Testis (tissue), 2 donors: ENCODE measurements at regions not wholly inside any gene's neighbourhood (a gene's known extent, or its start where the extent isn't known, plus 50 kb on each side); places are given as distances from the start of the nearest gene placed in this dataset.

Experiments used
- POLR2A ChIP-seq: fragments of 450-650 bp; IDR thresholded peaks from one replicate; pipeline ENCODE4 v1.6.1; 2017; ENCODE audit warnings: antibody characterized with exemption, mild to moderate bottlenecking, moderate library complexity
- TF ChIP-seq, protein P1 (sequence below), 3 experiments: fragments of 450-650 bp in 2 of 3; fragments of 200-600 bp in 1 of 3; sonication (generic) in 1 of 3; IDR thresholded peaks; one replicate each; pipeline ENCODE4 v1.5.1; 2016 to 2019; ENCODE audit warnings: antibody characterized with exemption in 3 of 3, mild to moderate bottlenecking in 2 of 3, moderate library complexity in 1 of 3

DNA sequence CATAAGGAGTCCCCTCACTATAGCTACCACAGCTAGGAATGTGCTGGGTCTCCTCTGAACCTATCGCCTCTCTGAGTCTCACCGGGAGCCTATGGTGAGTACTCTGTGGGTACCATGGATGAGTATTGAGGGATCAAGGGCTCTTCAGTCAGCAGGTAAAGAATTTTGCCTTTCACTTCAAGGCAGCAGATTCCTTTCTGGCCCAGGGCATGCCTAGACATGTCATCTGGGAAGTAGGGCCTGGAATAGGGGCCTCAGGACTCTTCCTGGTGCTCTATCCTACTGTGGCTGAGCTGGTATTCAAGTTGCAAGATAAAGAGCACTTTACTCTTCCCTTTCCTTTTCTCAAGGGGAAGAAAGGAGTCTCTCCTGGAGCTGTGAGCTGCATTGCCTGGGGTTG lies 85.6 kb upstream of the LHCGR start:
- TF ChIP-seq, protein P1, sequence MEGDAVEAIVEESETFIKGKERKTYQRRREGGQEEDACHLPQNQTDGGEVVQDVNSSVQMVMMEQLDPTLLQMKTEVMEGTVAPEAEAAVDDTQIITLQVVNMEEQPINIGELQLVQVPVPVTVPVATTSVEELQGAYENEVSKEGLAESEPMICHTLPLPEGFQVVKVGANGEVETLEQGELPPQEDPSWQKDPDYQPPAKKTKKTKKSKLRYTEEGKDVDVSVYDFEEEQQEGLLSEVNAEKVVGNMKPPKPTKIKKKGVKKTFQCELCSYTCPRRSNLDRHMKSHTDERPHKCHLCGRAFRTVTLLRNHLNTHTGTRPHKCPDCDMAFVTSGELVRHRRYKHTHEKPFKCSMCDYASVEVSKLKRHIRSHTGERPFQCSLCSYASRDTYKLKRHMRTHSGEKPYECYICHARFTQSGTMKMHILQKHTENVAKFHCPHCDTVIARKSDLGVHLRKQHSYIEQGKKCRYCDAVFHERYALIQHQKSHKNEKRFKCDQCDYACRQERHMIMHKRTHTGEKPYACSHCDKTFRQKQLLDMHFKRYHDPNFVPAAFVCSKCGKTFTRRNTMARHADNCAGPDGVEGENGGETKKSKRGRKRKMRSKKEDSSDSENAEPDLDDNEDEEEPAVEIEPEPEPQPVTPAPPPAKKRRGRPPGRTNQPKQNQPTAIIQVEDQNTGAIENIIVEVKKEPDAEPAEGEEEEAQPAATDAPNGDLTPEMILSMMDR (IDR thresholded peaks at IDR 0.05) = no peak
- no peak for TF ChIP-seq POLR2A
